AG09309 (cell line): ENCODE measurements at regions not wholly inside any gene's neighbourhood (a gene's known extent, or its start where the extent isn't known, plus 50 kb on each side); places are given as distances from the start of the nearest gene placed in this dataset.
A peak's percentile ranks its signal among the peaks of the same experiment; 100 is the strongest.

Experiments
- DNase-seq: peaks from one replicate; pipeline ENCODE4 v3.0.0-alpha.2; 2010; ENCODE audit warnings: low read depth
- H3K4me3 ChIP-seq: 2 replicates; pipeline ENCODE4 v1.5.1; 2011; ENCODE audit warnings: mild to moderate bottlenecking, low read depth, low read length, moderate library complexity; ENCODE audit not compliant: control insufficient read depth
- CTCF ChIP-seq: IDR thresholded peaks from 2 replicates; pipeline ENCODE4 v1.5.1; 2011; ENCODE audit warnings: mild to moderate bottlenecking, low read depth, low read length, inconsistent platforms; ENCODE audit not compliant: insufficient read depth, control insufficient read depth; ENCODE audit errors: missing control alignments

DNA sequence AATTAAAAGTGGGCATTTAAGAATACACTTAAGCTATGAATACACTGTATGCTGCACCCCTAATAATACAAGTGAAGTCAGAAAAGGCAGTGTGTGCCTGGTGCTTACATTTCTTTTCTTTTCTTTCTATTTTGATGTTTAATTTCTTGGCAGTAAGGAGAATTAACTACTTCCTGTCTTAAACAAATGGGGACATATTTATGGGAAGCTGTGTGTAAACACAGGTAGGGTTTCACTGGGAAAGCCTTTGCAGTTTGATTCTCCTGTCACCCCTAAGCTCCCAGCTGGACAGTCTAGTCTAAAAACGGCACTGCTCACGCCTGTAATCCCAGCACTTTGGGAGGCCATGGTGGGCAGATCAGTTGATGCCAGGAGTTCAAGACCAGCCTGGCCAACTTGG is 146.0 kb downstream of the MIS18A start:
- DNase-seq = no peak
- TF ChIP-seq CTCF = no peak

GRCh38 chr21:32132409-32132808 is 146.4 kb downstream of the MIS18A start:
- no peak overlapping the region for H3K4me3 ChIP-seq
- TF ChIP-seq CTCF = no peak
- no peak for DNase-seq

More for the DNA sequence above, 146.0 kb downstream of the MIS18A start:
- no peak overlapping the region for H3K4me3 ChIP-seq

DNA sequence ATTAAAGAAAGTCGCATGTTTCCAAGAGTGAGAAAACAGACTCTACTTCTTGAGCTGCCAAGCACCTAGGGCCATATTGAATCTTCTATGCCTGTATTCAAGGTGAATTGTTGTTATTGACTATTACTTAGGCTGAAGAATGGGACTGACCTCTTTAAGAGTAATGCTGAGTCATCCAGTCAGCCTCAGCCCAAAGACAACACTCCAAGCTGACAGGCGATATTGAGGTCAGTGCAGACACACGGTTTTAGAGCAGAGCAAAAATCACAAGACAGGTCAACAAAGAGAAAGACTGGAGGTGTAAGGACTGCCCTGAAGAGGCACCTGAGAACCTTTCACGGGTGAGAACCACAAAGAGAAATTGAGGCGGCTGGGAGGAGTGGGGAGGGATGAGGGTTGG is 146.9 kb downstream of the MIS18A start:
- peak; percentile 3 for DNase-seq
- TF ChIP-seq CTCF = no peak
- H3K4me3 ChIP-seq = no peak overlapping the region

GRCh38 chr21:32131164-32131563 is 147.7 kb downstream of the MIS18A start:
- no peak for DNase-seq
- TF ChIP-seq CTCF = no peak
- no peak overlapping the region for H3K4me3 ChIP-seq

- DNase-seq = no peak
- H3K4me3 ChIP-seq = no peak overlapping the region
- TF ChIP-seq CTCF = no peak
Measured at GRCh38 chr21:32130031-32130891, 148.6 kb downstream of the MIS18A start.

GRCh38 chr21:32127081-32127480 is 151.8 kb downstream of the MIS18A start:
- H3K4me3 ChIP-seq = no peak overlapping the region
- TF ChIP-seq CTCF = no peak
- no peak for DNase-seq

DNA sequence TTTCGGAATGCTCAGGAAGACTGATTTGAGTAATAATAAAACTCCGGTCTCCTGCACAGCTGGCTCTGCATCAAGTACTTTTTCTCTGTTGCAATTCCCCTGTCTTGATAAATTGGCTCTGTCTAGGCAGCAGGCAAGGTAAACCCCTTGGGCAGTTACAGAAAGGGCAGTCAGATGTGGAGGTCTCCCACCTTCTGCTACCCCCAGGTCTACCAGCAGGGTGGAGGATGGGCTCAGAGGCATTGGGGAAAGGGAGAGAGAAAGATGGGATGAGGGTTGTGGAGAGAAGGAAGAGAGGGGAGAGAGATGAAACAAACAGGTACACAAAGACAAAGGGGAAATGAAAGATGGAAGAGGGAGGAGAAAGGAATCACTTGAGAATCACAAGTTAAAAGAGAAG is 156.8 kb downstream of the MIS18A start:
- TF ChIP-seq CTCF = no peak
- H3K4me3 ChIP-seq = no peak overlapping the region
- no peak for DNase-seq
